ENCODE measurements at regions not wholly inside any gene's neighbourhood (a gene's known extent, or its start where the extent isn't known, plus 50 kb on each side); places are given as distances from the start of the nearest gene placed in this dataset.

- Histone ChIP-seq H3K4me3 (ENCODE audit: low read length in 2 of 2) (no peak overlapping the region), H3K9me3 (ENCODE audit: control insufficient read depth in 1 of 2, low read length in 2 of 2) (no peaks in the 10 kb centered on the region), H3K27ac (ENCODE audit: low read depth, low read length) (no peak overlapping the region), H3K27me3 (ENCODE audit: insufficient read depth, low read length) (no peaks in the 10 kb centered on the region), H3K36me3 (ENCODE audit: insufficient read depth, low read length) (no peaks in the 10 kb centered on the region), H3K4me1 (ENCODE audit: insufficient read depth, low read length) (peaks cover 18% of the 10 kb centered on the region)
- H3K36me3 Mint-ChIP-seq, result peaks cover 0 to 4% of the 10 kb centered on the region in 2 donors
- intact Hi-C loops (cut with micrococcal nuclease), result loop anchor here (5.0 kb wide), 1 partner anchor 80 kb away; no protein-coding TSS in a partner anchor
- H3K4me1 Mint-ChIP-seq, result peaks cover 19 to 40% (median 28%) of the 10 kb centered on the region in 4 donors
- POLR2A ChIA-PET (ENCODE audit: partially characterized antibody), result interaction anchor here (0.9 to 1.4 kb wide), 2 partner anchors 65 to 69 kb away, joined by 3 to 4 read pairs; no protein-coding TSS in a partner anchor
- H3K4me3 Mint-ChIP-seq, result no peak overlapping the region
- CTCF ChIA-PET (ENCODE audit: partially characterized antibody), result interaction anchor here (1.1 to 1.2 kb wide), 2 partner anchors 11 to 13 kb away, joined by 3 read pairs; no protein-coding TSS in a partner anchor
- H3K27ac Mint-ChIP-seq, result peak overlapping the region in 2 of 7 donors; percentile 37 to 74
- H3K27me3 Mint-ChIP-seq, result no peaks in the 10 kb centered on the region
- H3K9me3 Mint-ChIP-seq, result peaks cover 0 to 8% (median 1%) of the 10 kb centered on the region in 8 donors
- DNase-seq, result no peak
These were observed 151.7 kb downstream of the PIK3R1 start for GRCh38 chr5:68367287-68367686.

- Mint-ChIP-seq H3K27ac (peak overlapping the region in 3 of 7 donors; percentile 16 to 71 (median 36)), H3K4me1 (peaks cover 19 to 40% (median 28%) of the 10 kb centered on the region in 4 donors), H3K9me3 (peaks cover 0 to 5% (median 0%) of the 10 kb centered on the region in 8 donors), H3K4me3 (peak overlapping the region in 1 of 8 donors; percentile 11), H3K36me3 (peaks cover 0 to 4% of the 10 kb centered on the region in 2 donors), H3K27me3 (no peaks in the 10 kb centered on the region)
- H3K36me3 ChIP-seq (ENCODE audit: insufficient read depth, low read length), result no peaks in the 10 kb centered on the region
- no peaks in the 10 kb centered on the region for H3K27me3 ChIP-seq (ENCODE audit: insufficient read depth, low read length)
- DNase-seq, result no peak
- POLR2A ChIA-PET (ENCODE audit: partially characterized antibody), result interaction anchor here (0.9 to 1.4 kb wide), 3 partner anchors 10 to 68 kb away, joined by 3 to 4 read pairs (median 3); no protein-coding TSS in a partner anchor
- H3K4me1 ChIP-seq (ENCODE audit: insufficient read depth, low read length), result peaks cover 18% of the 10 kb centered on the region
- no peak overlapping the region for H3K27ac ChIP-seq (ENCODE audit: low read depth, low read length)
- intact Hi-C loops (cut with micrococcal nuclease), result loop anchor here (5.0 kb wide), 1 partner anchor 80 kb away; no protein-coding TSS in a partner anchor
- H3K9me3 ChIP-seq (ENCODE audit: control insufficient read depth in 1 of 2, low read length in 2 of 2), result no peaks in the 10 kb centered on the region
- H3K4me3 ChIP-seq (ENCODE audit: low read length in 2 of 2), result no peak overlapping the region
- CTCF ChIA-PET (ENCODE audit: partially characterized antibody), result interaction anchor here (1.1 to 1.2 kb wide), 2 partner anchors 11 to 12 kb away, joined by 3 read pairs; no protein-coding TSS in a partner anchor
These were observed 152.2 kb downstream of the PIK3R1 start for GRCh38 chr5:68367717-68368116.

GRCh38 chr5:68368311-68369022, 152.9 kb downstream of the PIK3R1 start:
- H3K27ac ChIP-seq (ENCODE audit: low read depth, low read length), result no peak overlapping the region
- H3K36me3 Mint-ChIP-seq, result peaks cover 0 to 2% of the 10 kb centered on the region in 2 donors
- H3K4me1 ChIP-seq (ENCODE audit: insufficient read depth, low read length), result peaks cover 18% of the 10 kb centered on the region
- peaks cover 19 to 40% (median 28%) of the 10 kb centered on the region in 4 donors for H3K4me1 Mint-ChIP-seq
- no peak overlapping the region for H3K4me3 ChIP-seq (ENCODE audit: low read length in 2 of 2)
- peak overlapping the region in 6 of 7 donors; percentile 32 to 89 (median 72) for H3K27ac Mint-ChIP-seq
- H3K4me3 Mint-ChIP-seq, result peak overlapping the region in 7 of 8 donors; percentile 38 to 68 (median 59)
- no peaks in the 10 kb centered on the region for H3K27me3 ChIP-seq (ENCODE audit: insufficient read depth, low read length)
- intact Hi-C loops (cut with micrococcal nuclease), result loop anchor here (5.0 kb wide), 1 partner anchor 81 kb away; no protein-coding TSS in a partner anchor
- H3K9me3 ChIP-seq (ENCODE audit: control insufficient read depth in 1 of 2, low read length in 2 of 2), result no peaks in the 10 kb centered on the region
- CTCF ChIA-PET (ENCODE audit: partially characterized antibody), result interaction anchor here (1.2 kb wide), 1 partner anchor 11 kb away, joined by 3 read pairs; no protein-coding TSS in a partner anchor
- no peaks in the 10 kb centered on the region for H3K27me3 Mint-ChIP-seq
- peaks cover 0 to 4% (median 0%) of the 10 kb centered on the region in 8 donors for H3K9me3 Mint-ChIP-seq
- DNase-seq, result no peak
- no peaks in the 10 kb centered on the region for H3K36me3 ChIP-seq (ENCODE audit: insufficient read depth, low read length)
- POLR2A ChIA-PET (ENCODE audit: partially characterized antibody), result interaction anchor here (1.0 to 1.3 kb wide), 2 partner anchors 10 to 12 kb away, joined by 3 to 4 read pairs; no protein-coding TSS in a partner anchor

GRCh38 chr5:68369023-68369359, 153.4 kb downstream of the PIK3R1 start:
- DNase-seq, result peak in 1 of 5 donors; percentile 5
- intact Hi-C loops (cut with micrococcal nuclease), result loop anchor here (5.0 kb wide), 1 partner anchor 82 kb away; no protein-coding TSS in a partner anchor
- Histone ChIP-seq H3K4me1 (ENCODE audit: insufficient read depth, low read length) (peaks cover 18% of the 10 kb centered on the region), H3K4me3 (ENCODE audit: low read length in 2 of 2) (no peak overlapping the region), H3K9me3 (ENCODE audit: control insufficient read depth in 1 of 2, low read length in 2 of 2) (no peaks in the 10 kb centered on the region), H3K27ac (ENCODE audit: low read depth, low read length) (no peak overlapping the region), H3K27me3 (ENCODE audit: insufficient read depth, low read length) (no peaks in the 10 kb centered on the region), H3K36me3 (ENCODE audit: insufficient read depth, low read length) (no peaks in the 10 kb centered on the region)
- peaks cover 19 to 40% (median 28%) of the 10 kb centered on the region in 4 donors for H3K4me1 Mint-ChIP-seq
- no peaks in the 10 kb centered on the region for H3K27me3 Mint-ChIP-seq
- ChIA-PET CTCF (ENCODE audit: partially characterized antibody) (interaction anchor here (1.9 kb wide), 1 partner anchor 10 kb away, joined by 6 read pairs; no protein-coding TSS in a partner anchor), POLR2A (ENCODE audit: partially characterized antibody) (interaction anchor here (0.5 to 1.3 kb wide), 3 partner anchors 11 to 1608 kb away, joined by 3 to 7 read pairs (median 4); no protein-coding TSS in a partner anchor)
- H3K36me3 Mint-ChIP-seq, result no peaks in the 10 kb centered on the region
- peak overlapping the region in 4 of 7 donors; percentile 62 to 89 (median 81) for H3K27ac Mint-ChIP-seq
- peaks cover 0 to 4% (median 0%) of the 10 kb centered on the region in 8 donors for H3K9me3 Mint-ChIP-seq
- H3K4me3 Mint-ChIP-seq, result peak overlapping the region in 7 of 8 donors; percentile 38 to 86 (median 65)

GRCh38 chr5:68369457-68370125, 154.0 kb downstream of the PIK3R1 start:
- H3K4me3 Mint-ChIP-seq, result peak overlapping the region; percentile 37 to 86 (median 79)
- H3K36me3 Mint-ChIP-seq, result no peaks in the 10 kb centered on the region
- Histone ChIP-seq H3K36me3 (ENCODE audit: insufficient read depth, low read length) (no peaks in the 10 kb centered on the region), H3K27me3 (ENCODE audit: insufficient read depth, low read length) (no peaks in the 10 kb centered on the region), H3K4me1 (ENCODE audit: insufficient read depth, low read length) (peaks cover 18% of the 10 kb centered on the region), H3K27ac (ENCODE audit: low read depth, low read length) (no peak overlapping the region), H3K9me3 (ENCODE audit: control insufficient read depth in 1 of 2, low read length in 2 of 2) (no peaks in the 10 kb centered on the region), H3K4me3 (ENCODE audit: low read length in 2 of 2) (peak overlapping the region in 1 of 2 donors; percentile 10)
- H3K9me3 Mint-ChIP-seq, result peaks cover 0 to 4% (median 0%) of the 10 kb centered on the region in 8 donors
- H3K27me3 Mint-ChIP-seq, result no peaks in the 10 kb centered on the region
- peak; percentile 43 to 61 (median 58) for DNase-seq
- intact Hi-C loops (cut with micrococcal nuclease), result loop anchor here (5.0 kb wide), 1 partner anchor 82 kb away; no protein-coding TSS in a partner anchor
- CTCF ChIA-PET (ENCODE audit: partially characterized antibody), result interaction anchor here (0.6 to 1.9 kb wide), 2 partner anchors 10 to 16 kb away, joined by 3 to 6 read pairs; no protein-coding TSS in a partner anchor
- H3K4me1 Mint-ChIP-seq, result peaks cover 19 to 40% (median 28%) of the 10 kb centered on the region in 4 donors
- POLR2A ChIA-PET (ENCODE audit: partially characterized antibody), result interaction anchor here (0.5 to 1.2 kb wide), 3 partner anchors 11 to 1608 kb away, joined by 4 to 7 read pairs (median 5); no protein-coding TSS in a partner anchor
- peak overlapping the region in 6 of 7 donors; percentile 77 to 91 (median 88) for H3K27ac Mint-ChIP-seq

- H3K4me3 Mint-ChIP-seq, result peak overlapping the region in 6 of 8 donors; percentile 54 to 86 (median 79)
- no peaks in the 10 kb centered on the region for H3K9me3 ChIP-seq (ENCODE audit: control insufficient read depth in 1 of 2, low read length in 2 of 2)
- H3K4me1 ChIP-seq (ENCODE audit: insufficient read depth, low read length), result peaks cover 18% of the 10 kb centered on the region
- no peaks in the 10 kb centered on the region for H3K36me3 ChIP-seq (ENCODE audit: insufficient read depth, low read length)
- ChIA-PET CTCF (ENCODE audit: partially characterized antibody) (interaction anchor here (0.6 to 1.9 kb wide), 5 partner anchors 9 to 68 kb away, joined by 3 to 6 read pairs (median 4); no protein-coding TSS in a partner anchor), POLR2A (ENCODE audit: partially characterized antibody) (interaction anchor here (1.2 kb wide), 1 partner anchor 12 kb away, joined by 5 read pairs; no protein-coding TSS in a partner anchor)
- H3K27me3 ChIP-seq (ENCODE audit: insufficient read depth, low read length), result no peaks in the 10 kb centered on the region
- H3K27me3 Mint-ChIP-seq, result no peaks in the 10 kb centered on the region
- no peak overlapping the region for H3K4me3 ChIP-seq (ENCODE audit: low read length in 2 of 2)
- H3K9me3 Mint-ChIP-seq, result peaks cover 0 to 4% (median 0%) of the 10 kb centered on the region in 8 donors
- peaks cover 18 to 42% (median 28%) of the 10 kb centered on the region in 4 donors for H3K4me1 Mint-ChIP-seq
- DNase-seq, result no peak
- peak overlapping the region in 4 of 7 donors; percentile 56 to 91 (median 87) for H3K27ac Mint-ChIP-seq
- intact Hi-C loops (cut with micrococcal nuclease), result no loop called here
- H3K27ac ChIP-seq (ENCODE audit: low read depth, low read length), result no peak overlapping the region
- no peaks in the 10 kb centered on the region for H3K36me3 Mint-ChIP-seq
These were observed 154.6 kb downstream of the PIK3R1 start for GRCh38 chr5:68370196-68370595.

Data from CD4-positive, alpha-beta memory T cell (primary cell).